ENCODE measurements at regions not wholly inside any gene's neighbourhood (a gene's known extent, or its start where the extent isn't known, plus 50 kb on each side); places are given as distances from the start of the nearest gene placed in this dataset.

GRCh38 chr7:125695626-125696025, 766.0 kb upstream of the POT1 start (continued):
- TF ChIP-seq, protein P1, sequence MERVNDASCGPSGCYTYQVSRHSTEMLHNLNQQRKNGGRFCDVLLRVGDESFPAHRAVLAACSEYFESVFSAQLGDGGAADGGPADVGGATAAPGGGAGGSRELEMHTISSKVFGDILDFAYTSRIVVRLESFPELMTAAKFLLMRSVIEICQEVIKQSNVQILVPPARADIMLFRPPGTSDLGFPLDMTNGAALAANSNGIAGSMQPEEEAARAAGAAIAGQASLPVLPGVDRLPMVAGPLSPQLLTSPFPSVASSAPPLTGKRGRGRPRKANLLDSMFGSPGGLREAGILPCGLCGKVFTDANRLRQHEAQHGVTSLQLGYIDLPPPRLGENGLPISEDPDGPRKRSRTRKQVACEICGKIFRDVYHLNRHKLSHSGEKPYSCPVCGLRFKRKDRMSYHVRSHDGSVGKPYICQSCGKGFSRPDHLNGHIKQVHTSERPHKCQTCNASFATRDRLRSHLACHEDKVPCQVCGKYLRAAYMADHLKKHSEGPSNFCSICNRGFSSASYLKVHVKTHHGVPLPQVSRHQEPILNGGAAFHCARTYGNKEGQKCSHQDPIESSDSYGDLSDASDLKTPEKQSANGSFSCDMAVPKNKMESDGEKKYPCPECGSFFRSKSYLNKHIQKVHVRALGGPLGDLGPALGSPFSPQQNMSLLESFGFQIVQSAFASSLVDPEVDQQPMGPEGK (CRISPR knock-in tag; IDR thresholded peaks at IDR 0.05; ENCODE audit: borderline replicate concordance), result no peak
- TF ChIP-seq ESRRG (CRISPR knock-in tag; IDR thresholded peaks at IDR 0.05) (no peak), CSRNP3 (CRISPR knock-in tag; IDR thresholded peaks at IDR 0.05) (no peak), ZNF565 (CRISPR knock-in tag; conservative IDR thresholded peaks at IDR 0.05; ENCODE audit: low read depth) (no peak), ARNTL (CRISPR knock-in tag; IDR thresholded peaks at IDR 0.05; ENCODE audit: borderline replicate concordance, low read depth) (no peak)

GRCh38 chr7:125683156-125683555, 753.5 kb upstream of the POT1 start:
- TF ChIP-seq PPARA (CRISPR knock-in tag; IDR thresholded peaks at IDR 0.05; ENCODE audit: borderline replicate concordance) (no peak), CSRNP3 (CRISPR knock-in tag; IDR thresholded peaks at IDR 0.05) (no peak), ZC3H10 (CRISPR knock-in tag; IDR thresholded peaks at IDR 0.05) (no peak), ZFP3 (CRISPR knock-in tag; IDR thresholded peaks at IDR 0.05) (no peak), ZFP30 (CRISPR knock-in tag; IDR thresholded peaks at IDR 0.05) (no peak), ZNF8 (CRISPR knock-in tag; IDR thresholded peaks at IDR 0.05) (no peak), ESRRG (CRISPR knock-in tag; IDR thresholded peaks at IDR 0.05) (no peak), TCF4 (CRISPR knock-in tag; IDR thresholded peaks at IDR 0.05; ENCODE audit: borderline replicate concordance) (no peak), ZNF70 (CRISPR knock-in tag; IDR thresholded peaks at IDR 0.05) (no peak), ISL1 (CRISPR knock-in tag; IDR thresholded peaks at IDR 0.05) (no peak), ARNTL (CRISPR knock-in tag; IDR thresholded peaks at IDR 0.05; ENCODE audit: borderline replicate concordance, low read depth) (no peak), ZNF565 (CRISPR knock-in tag; conservative IDR thresholded peaks at IDR 0.05; ENCODE audit: low read depth) (no peak), RARB (CRISPR knock-in tag; IDR thresholded peaks at IDR 0.05) (no peak), SNAI2 (CRISPR knock-in tag; IDR thresholded peaks at IDR 0.05) (no peak)
- TF ChIP-seq, protein P2, sequence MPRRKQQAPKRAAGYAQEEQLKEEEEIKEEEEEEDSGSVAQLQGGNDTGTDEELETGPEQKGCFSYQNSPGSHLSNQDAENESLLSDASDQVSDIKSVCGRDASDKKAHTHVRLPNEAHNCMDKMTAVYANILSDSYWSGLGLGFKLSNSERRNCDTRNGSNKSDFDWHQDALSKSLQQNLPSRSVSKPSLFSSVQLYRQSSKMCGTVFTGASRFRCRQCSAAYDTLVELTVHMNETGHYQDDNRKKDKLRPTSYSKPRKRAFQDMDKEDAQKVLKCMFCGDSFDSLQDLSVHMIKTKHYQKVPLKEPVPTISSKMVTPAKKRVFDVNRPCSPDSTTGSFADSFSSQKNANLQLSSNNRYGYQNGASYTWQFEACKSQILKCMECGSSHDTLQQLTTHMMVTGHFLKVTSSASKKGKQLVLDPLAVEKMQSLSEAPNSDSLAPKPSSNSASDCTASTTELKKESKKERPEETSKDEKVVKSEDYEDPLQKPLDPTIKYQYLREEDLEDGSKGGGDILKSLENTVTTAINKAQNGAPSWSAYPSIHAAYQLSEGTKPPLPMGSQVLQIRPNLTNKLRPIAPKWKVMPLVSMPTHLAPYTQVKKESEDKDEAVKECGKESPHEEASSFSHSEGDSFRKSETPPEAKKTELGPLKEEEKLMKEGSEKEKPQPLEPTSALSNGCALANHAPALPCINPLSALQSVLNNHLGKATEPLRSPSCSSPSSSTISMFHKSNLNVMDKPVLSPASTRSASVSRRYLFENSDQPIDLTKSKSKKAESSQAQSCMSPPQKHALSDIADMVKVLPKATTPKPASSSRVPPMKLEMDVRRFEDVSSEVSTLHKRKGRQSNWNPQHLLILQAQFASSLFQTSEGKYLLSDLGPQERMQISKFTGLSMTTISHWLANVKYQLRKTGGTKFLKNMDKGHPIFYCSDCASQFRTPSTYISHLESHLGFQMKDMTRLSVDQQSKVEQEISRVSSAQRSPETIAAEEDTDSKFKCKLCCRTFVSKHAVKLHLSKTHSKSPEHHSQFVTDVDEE (CRISPR knock-in tag; IDR thresholded peaks at IDR 0.05), result no peak
- TF ChIP-seq, protein P3, sequence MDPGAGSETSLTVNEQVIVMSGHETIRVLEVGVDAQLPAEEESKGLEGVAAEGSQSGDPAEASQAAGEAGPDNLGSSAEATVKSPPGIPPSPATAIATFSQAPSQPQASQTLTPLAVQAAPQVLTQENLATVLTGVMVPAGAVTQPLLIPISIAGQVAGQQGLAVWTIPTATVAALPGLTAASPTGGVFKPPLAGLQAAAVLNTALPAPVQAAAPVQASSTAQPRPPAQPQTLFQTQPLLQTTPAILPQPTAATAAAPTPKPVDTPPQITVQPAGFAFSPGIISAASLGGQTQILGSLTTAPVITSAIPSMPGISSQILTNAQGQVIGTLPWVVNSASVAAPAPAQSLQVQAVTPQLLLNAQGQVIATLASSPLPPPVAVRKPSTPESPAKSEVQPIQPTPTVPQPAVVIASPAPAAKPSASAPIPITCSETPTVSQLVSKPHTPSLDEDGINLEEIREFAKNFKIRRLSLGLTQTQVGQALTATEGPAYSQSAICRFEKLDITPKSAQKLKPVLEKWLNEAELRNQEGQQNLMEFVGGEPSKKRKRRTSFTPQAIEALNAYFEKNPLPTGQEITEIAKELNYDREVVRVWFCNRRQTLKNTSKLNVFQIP (CRISPR knock-in tag; IDR thresholded peaks at IDR 0.05; ENCODE audit: borderline replicate concordance, low read depth), result no peak
- TF ChIP-seq, protein P1 (CRISPR knock-in tag; IDR thresholded peaks at IDR 0.05; ENCODE audit: borderline replicate concordance), result no peak
- no peak for ATAC-seq

- no peak for ATAC-seq
- TF ChIP-seq TOX (CRISPR knock-in tag; IDR thresholded peaks at IDR 0.05; ENCODE audit: borderline replicate concordance), result no peak
- no peak for TF ChIP-seq CSDC2 (CRISPR knock-in tag; IDR thresholded peaks at IDR 0.05)
- TF ChIP-seq ZC3H10 (CRISPR knock-in tag; IDR thresholded peaks at IDR 0.05), result no peak
- TF ChIP-seq, protein P2 (CRISPR knock-in tag; IDR thresholded peaks at IDR 0.05), result no peak
- TF ChIP-seq ZFP3 (CRISPR knock-in tag; IDR thresholded peaks at IDR 0.05), result no peak
- no peak for TF ChIP-seq ARNTL (CRISPR knock-in tag; IDR thresholded peaks at IDR 0.05; ENCODE audit: borderline replicate concordance, low read depth)
- TF ChIP-seq, protein P4, sequence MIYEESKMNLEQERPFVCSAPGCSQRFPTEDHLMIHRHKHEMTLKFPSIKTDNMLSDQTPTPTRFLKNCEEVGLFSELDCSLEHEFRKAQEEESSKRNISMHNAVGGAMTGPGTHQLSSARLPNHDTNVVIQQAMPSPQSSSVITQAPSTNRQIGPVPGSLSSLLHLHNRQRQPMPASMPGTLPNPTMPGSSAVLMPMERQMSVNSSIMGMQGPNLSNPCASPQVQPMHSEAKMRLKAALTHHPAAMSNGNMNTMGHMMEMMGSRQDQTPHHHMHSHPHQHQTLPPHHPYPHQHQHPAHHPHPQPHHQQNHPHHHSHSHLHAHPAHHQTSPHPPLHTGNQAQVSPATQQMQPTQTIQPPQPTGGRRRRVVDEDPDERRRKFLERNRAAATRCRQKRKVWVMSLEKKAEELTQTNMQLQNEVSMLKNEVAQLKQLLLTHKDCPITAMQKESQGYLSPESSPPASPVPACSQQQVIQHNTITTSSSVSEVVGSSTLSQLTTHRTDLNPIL (CRISPR knock-in tag; IDR thresholded peaks at IDR 0.05; ENCODE audit: low read depth), result no peak
- TF ChIP-seq OSR1 (CRISPR knock-in tag; IDR thresholded peaks at IDR 0.05), result no peak
Measured at GRCh38 chr7:125681508-125681907, 751.9 kb upstream of the POT1 start.
